GM18909 (cell line): ENCODE measurements at regions not wholly inside any gene's neighbourhood (a gene's known extent, or its start where the extent isn't known, plus 50 kb on each side); places are given as distances from the start of the nearest gene placed in this dataset.
A peak's percentile ranks its signal among the peaks of the same experiment; 100 is the strongest.
"Not testable (repeated sequence)": the region's sequence is repeated elsewhere in the genome, so short reads cannot be mapped to it uniquely, and the experiment has no call there.

ENCODE experiments used
- ATAC-seq: cut with Tn5 transposase; IDR thresholded peaks from one replicate; pipeline ENCODE4 v1.9.1; 2021; ENCODE audit warnings: mild to moderate bottlenecking; ENCODE audit not compliant: unreplicated experiment, poor library complexity

DNA sequence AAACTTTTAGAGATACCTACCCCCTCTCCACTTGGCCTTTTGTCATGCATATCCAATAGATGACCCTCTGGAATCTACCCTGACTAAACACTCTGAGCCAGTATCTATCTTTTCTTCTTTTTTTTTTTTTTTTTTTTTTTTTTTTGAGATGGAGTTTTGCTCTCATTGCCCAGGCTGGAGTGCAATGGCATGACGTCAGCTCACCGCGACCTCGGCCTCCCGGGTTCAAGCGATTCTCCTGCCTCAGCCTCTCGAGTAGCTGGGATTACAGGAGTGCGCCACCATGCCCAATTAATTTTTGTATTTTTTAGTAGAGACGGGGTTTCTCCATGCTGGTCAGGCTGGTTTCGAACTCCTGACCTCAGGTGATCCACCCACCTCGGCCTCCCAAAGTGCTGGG is 50.8 kb upstream of the GRIN2B start:
- not testable (repeated sequence) for ATAC-seq

DNA sequence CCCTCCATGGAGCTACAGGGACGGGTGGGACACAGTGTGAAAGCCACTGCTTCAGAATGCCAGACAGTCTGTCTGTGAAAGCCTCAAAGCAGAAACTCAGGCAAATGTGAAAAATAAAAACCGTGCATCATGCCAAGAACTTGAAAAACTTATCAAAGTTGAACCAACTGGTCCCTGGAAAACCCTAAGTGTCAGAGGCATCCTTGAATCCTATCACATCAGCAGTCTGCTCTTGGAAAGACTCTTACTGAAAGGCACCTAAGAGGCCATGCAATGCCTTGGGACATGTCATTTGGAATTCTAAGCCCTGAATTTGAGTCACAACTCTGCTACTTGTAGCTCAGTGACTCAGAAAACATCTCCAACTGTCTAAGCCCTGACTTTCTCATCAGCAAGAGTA is 62.4 kb upstream of the GRIN2B start:
- no peak for ATAC-seq

DNA sequence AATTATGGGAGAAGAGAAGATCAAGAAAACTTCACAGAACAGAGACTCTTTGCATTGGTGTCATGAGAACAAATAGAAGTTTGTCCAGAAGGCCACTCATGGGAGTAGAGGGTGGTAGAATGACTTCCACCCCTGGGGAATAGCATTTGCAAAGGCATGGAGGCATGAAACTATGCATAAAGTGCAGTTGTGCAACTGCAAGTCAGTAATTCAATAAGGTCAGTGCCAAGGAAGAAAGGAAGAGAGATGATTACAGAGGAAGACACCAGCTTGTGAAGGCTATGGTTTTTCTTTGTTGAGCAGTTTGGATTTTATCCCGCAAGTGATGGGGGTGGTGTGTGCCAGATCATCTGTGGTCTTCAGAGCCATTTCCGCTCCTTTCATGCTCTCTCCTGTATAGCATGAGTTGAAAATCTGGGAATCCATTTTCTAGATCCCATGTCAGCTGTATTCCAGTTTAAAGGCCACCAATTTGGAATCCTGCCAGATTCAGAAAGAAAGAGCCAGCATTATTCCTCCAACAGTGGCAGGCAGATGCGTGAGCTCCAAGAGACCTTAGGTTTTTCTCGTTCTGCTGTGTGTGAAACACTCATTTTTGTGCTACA is 67.6 kb upstream of the GRIN2B start:
- ATAC-seq, result no peak

GRCh38 chr12:14057895-14058294 is 76.5 kb upstream of the GRIN2B start:
- ATAC-seq, result no peak

GRCh38 chr12:14058717-14059116 is 77.3 kb upstream of the GRIN2B start:
- ATAC-seq, result no peak

DNA sequence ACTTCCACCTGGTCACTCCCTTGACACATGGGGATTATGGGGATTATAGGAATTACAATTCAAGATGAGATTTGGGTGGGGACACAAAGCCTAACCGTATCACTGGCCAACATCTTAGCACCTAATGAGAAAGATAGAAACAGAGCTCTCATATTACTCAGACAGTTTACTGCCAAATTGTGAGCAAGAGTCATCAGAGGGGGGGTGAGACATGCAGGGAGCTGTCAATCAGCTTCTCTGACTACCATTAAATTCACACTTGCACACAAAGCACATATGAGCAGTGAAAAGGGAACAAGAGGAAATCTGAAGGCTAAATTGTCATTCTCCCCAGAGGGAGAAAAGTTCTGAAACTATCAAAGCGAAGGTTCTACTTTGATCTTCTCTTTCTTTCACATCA is 78.1 kb upstream of the GRIN2B start:
- no peak for ATAC-seq

DNA sequence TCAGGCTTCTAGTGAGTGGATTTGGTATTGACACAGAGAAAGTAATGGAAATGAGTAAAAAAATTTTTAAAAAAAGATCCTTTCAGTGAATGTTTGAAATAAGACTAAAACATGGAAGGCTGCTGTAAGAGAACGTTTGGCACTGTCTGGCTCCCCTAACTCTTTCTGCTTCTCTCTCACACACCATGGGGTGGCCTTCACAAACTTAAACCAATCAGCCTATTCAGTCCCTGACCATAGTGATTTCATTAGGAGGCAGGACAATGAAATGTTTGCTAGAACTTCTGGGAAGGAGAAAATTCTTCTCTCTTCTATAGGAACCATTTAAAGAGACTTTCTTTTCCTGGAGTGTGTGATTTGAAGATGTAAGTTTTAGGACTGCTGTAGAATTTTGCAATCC is 84.2 kb upstream of the GRIN2B start:
- no peak for ATAC-seq

- ATAC-seq, result no peak
These were observed 84.6 kb upstream of the GRIN2B start for GRCh38 chr12:14066021-14066420.

DNA sequence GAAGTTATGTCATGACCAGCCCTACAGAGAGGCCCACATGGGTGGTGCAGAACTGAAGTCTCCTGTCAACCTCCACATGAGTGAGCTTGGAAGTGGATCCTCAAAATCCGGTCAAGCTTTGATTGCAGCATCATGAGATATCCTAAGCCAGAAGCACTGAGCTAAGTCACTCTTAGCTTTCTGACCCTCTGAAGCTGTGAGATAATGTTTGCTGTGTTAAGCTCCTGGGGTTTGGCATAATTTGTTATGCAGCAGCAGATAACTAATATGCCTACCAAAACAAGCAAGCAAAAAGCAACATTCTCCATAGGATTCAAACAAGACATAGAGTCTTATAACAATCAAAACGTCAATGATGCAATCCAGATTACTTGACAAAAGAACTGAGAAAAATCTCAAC is 87.6 kb upstream of the GRIN2B start:
- ATAC-seq, result no peak

- ATAC-seq, result no peak
These were observed 90.4 kb upstream of the GRIN2B start for GRCh38 chr12:14071833-14072232.

DNA sequence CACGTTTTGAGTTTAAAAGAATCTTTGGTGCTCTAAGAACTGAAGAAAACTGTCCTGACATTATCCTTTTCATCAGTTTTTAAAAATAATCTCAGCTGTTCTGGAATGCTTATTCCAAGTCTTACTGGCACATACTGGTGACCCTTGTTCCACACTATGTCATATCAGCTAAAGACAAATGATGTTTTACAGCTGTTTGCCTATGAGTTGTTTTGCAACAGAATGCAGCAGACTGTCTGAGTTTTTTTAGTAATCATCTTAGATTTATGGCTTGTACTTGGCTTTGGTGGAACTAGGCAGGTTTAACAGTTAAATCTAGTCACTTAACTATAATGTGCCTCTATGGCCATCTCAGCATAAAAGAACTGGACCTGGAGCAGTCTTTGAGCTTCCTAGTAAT is 91.6 kb upstream of the GRIN2B start:
- no peak for ATAC-seq

DNA sequence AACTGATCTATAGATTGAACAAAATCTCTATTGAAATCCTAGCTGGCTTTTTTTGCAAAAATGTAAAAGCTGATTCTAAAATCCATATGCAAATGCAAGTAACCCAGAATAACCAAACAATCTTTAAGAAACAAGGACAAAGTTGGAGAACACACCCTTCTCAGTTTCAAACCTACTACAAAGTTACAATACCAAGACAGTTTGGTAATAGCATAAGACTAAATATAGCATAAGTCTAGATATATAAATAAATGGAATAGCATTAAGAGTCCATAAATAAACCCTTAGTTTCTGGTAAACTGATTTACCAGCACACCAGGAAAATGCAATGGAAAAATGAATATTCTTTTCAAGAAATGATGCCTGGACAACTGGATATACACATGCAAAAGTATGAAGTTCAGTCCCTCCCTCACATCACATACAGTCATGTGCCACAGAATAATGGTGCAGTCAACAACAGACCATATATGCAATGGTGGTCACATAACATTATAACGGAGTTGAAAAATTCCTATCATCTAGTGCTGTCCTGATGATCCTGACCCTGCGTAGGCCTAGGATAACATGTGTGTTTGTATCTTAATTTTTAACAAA is 94.5 kb upstream of the GRIN2B start:
- ATAC-seq, result no peak

DNA sequence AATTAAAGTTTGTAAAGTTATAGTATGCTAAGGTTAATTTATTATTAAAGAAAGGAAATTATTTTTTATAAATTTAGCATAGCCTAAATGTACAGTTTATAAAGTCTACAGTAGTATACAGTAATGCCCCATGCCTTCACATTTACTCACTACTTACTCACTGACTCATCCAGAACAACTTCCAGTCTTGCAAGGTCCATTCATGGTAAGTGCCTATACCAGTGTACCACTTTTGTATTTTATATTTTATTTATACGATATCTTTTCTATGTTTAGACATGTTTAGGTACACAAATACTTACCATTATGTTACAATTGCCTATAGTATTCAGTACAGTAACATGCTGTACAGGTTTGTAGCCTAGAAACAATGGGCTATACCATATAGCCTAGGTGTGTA is 95.1 kb upstream of the GRIN2B start:
- ATAC-seq, result no peak

GRCh38 chr12:14086838-14087237 is 105.4 kb upstream of the GRIN2B start:
- no peak for ATAC-seq

GRCh38 chr12:14099994-14100393 is 118.6 kb upstream of the GRIN2B start:
- no peak for ATAC-seq

DNA sequence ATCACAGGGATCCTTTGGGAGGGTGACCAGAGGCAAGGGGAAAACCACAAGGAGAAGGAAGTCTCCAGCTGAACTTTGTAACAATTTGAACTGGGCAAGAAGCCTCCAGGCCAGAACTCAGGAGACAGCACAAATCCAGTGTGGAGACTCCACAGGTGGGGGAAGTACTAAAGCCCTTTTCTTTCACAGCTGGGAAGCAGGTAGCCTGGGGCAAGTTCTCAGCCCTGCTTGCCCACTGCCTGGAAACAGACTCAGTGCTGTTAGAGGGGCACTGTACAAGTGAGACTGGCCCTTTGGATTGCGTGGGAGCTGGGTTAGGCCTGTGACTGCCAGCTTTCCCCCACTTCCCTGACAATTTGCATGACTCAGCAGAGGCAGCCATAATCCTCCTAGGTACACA is 120.2 kb upstream of the GRIN2B start:
- ATAC-seq, result not testable (repeated sequence)

GRCh38 chr12:14111230-14111865 is 129.9 kb upstream of the GRIN2B start:
- peak; percentile 99 for ATAC-seq

- no peak for ATAC-seq
These were observed 131.6 kb upstream of the GRIN2B start for GRCh38 chr12:14113031-14113430.

GRCh38 chr12:14126692-14127091 is 145.3 kb upstream of the GRIN2B start:
- no peak for ATAC-seq

DNA sequence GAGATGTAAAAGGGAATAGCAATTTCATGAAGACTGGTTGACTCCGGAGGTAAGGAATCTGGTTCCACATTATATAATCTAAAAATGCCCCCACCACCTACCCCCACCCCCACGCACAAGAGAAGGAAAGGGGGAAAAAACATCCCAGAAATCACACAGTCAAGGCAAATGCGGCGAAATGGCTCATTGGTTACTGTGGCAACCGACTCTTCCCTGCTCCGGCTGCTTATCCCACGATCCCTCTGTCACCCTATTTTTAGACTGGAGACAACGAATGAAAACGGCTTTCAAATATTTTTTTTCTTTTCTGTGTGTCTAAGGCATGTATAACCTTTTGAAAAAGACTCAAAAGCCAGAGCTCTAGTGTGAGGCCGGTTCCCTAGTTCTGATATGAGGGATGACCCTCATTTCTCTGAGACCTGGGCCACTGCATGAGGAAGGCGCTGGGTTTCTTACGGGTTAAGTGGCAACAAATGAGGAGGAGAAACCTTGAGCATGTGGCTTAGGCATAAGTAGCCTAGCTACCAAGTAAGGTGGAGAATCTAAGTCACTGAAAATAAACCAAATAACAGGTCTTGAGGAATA is 148.3 kb upstream of the GRIN2B start:
- no peak for ATAC-seq

- no peak for ATAC-seq
These were observed 154.6 kb upstream of the GRIN2B start for GRCh38 chr12:14135996-14136395.

GRCh38 chr12:14138495-14138894 is 157.1 kb upstream of the GRIN2B start:
- no peak for ATAC-seq
